Neural cell (in vitro differentiated cells): ENCODE measurements at regions not wholly inside any gene's neighbourhood (a gene's known extent, or its start where the extent isn't known, plus 50 kb on each side); places are given as distances from the start of the nearest gene placed in this dataset.

Experiments
- H2AFZ ChIP-seq: fragments of 200-600, 300-800 bp; sonication (generic), shearing (Covaris generic); 2 replicates; pipeline ENCODE4 v1.6.0; 2014; ENCODE audit warnings: low read depth, mild to moderate bottlenecking, antibody characterized with exemption, low read length, moderate library complexity
- H3F3A ChIP-seq: fragments of 200-600 bp; shearing (Covaris generic); 2 replicates; pipeline ENCODE4 v1.6.1; 2016; ENCODE audit warnings: mild to moderate bottlenecking, moderate library complexity, mixed read lengths, antibody characterized with exemption, low read length; ENCODE audit not compliant: insufficient read depth, poor library complexity, severe bottlenecking
- H3K27ac ChIP-seq: fragments of 200-600, 300-800 bp; sonication (generic), shearing (Covaris generic); 2 replicates; pipeline ENCODE4 v1.5.1; 2014; ENCODE audit warnings: mild to moderate bottlenecking, low read length, moderate library complexity
- H3K27me3 ChIP-seq: fragments of 300-800, 200-600 bp; sonication (generic), shearing (Covaris generic); 2 replicates; pipeline ENCODE4 v1.6.0; 2014; ENCODE audit warnings: mild to moderate bottlenecking, low read depth, low read length, moderate library complexity; ENCODE audit not compliant: insufficient read depth
- H3K36me3 ChIP-seq: fragments of 300-800, 200-600 bp; sonication (generic), shearing (Covaris generic); 2 replicates; pipeline ENCODE4 v1.5.1; 2014; ENCODE audit warnings: mild to moderate bottlenecking, antibody characterized with exemption, low read length, moderate library complexity; ENCODE audit not compliant: insufficient read depth
- H3K4me2 ChIP-seq: fragments of 300-800, 200-600 bp; sonication (generic), shearing (Covaris generic); 2 replicates; pipeline ENCODE4 v1.6.0; 2014; ENCODE audit warnings: mild to moderate bottlenecking, low read length
- H3K4me3 ChIP-seq: fragments of 300-800, 200-600 bp; sonication (generic), shearing (Covaris generic); 2 replicates; pipeline ENCODE4 v1.5.1; 2014; ENCODE audit warnings: mild to moderate bottlenecking, low read length, moderate library complexity
- H3K79me2 ChIP-seq: fragments of 200-600 bp; shearing (Covaris generic); replicated peaks from 2 replicates; pipeline ENCODE4 v1.6.0; 2014; ENCODE audit warnings: mild to moderate bottlenecking, low read length, moderate library complexity; ENCODE audit not compliant: insufficient read depth
- H3K9ac ChIP-seq: fragments of 300-800, 200-600 bp; sonication (generic), shearing (Covaris generic); 2 replicates; pipeline ENCODE4 v1.6.1; 2016; ENCODE audit warnings: mild to moderate bottlenecking, low read length, mixed read lengths
- H3K9me2 ChIP-seq: fragments of 200-600 bp; shearing (Covaris generic); 2 replicates; pipeline ENCODE4 v1.6.1; 2016; ENCODE audit warnings: mild to moderate bottlenecking, low read length, mixed read lengths; ENCODE audit not compliant: insufficient read depth
- H3K9me3 ChIP-seq: fragments of 200-600, 300-800 bp; sonication (generic), shearing (Covaris generic); 2 replicates; pipeline ENCODE4 v1.6.1; 2016; ENCODE audit warnings: mild to moderate bottlenecking, mixed run types, low read length, moderate library complexity, mixed read lengths
- H4K20me1 ChIP-seq: fragments of 200-600 bp; shearing (Covaris generic); 2 replicates; pipeline ENCODE4 v1.6.1; 2016; ENCODE audit warnings: mild to moderate bottlenecking, mixed run types; ENCODE audit not compliant: insufficient read depth
- CTCF ChIP-seq: fragments of 450-650 bp; IDR thresholded peaks from 2 replicates; pipeline ENCODE4 v1.5.1; 2014; ENCODE audit warnings: antibody characterized with exemption, mild to moderate bottlenecking, moderate library complexity; ENCODE audit not compliant: poor library complexity, severe bottlenecking
- EP300 ChIP-seq: fragments of 450-650 bp; conservative IDR thresholded peaks from 2 replicates; pipeline ENCODE4 v1.6.1; 2014; ENCODE audit warnings: antibody characterized with exemption, mild to moderate bottlenecking, moderate library complexity; ENCODE audit not compliant: poor library complexity, severe bottlenecking
- EZH2 ChIP-seq: fragments of 200-600, 300-800 bp; shearing (Covaris generic), sonication (generic); IDR thresholded peaks from 2 replicates; pipeline ENCODE4 v1.6.1; 2014; ENCODE audit warnings: antibody characterized with exemption, low read length, borderline replicate concordance, mild to moderate bottlenecking; ENCODE audit not compliant: insufficient read depth, poor library complexity, severe bottlenecking
- MXI1 ChIP-seq: fragments of 450-650 bp; conservative IDR thresholded peaks from 2 replicates; pipeline ENCODE4 v1.6.1; 2014; ENCODE audit warnings: antibody characterized with exemption, mild to moderate bottlenecking; ENCODE audit not compliant: poor library complexity, severe bottlenecking
- POLR2AphosphoS5 ChIP-seq: IDR thresholded peaks from 2 replicates; pipeline ENCODE4 v1.6.1; 2012
- RAD21 ChIP-seq: fragments of 450-650 bp; conservative IDR thresholded peaks from 2 replicates; pipeline ENCODE4 v1.6.1; 2014; ENCODE audit warnings: antibody characterized with exemption, mild to moderate bottlenecking, moderate library complexity
- REST ChIP-seq: IDR thresholded peaks from 2 replicates; pipeline ENCODE4 v1.6.1; 2012; ENCODE audit warnings: borderline replicate concordance
- SMC3 ChIP-seq: fragments of 450-650 bp; conservative IDR thresholded peaks from 2 replicates; pipeline ENCODE4 v1.6.1; 2014; ENCODE audit warnings: antibody characterized with exemption, mild to moderate bottlenecking, moderate library complexity; ENCODE audit not compliant: poor library complexity
- TAF1 ChIP-seq: IDR thresholded peaks from 2 replicates; pipeline ENCODE4 v1.6.1; 2012; ENCODE audit warnings: low read depth

- H3K79me2 ChIP-seq: no peaks in the 10 kb centered on the region
- H3K9ac ChIP-seq: no peak overlapping the region
- no peaks in the 10 kb centered on the region for H3K36me3 ChIP-seq
- no peaks in the 10 kb centered on the region for H3F3A ChIP-seq
- H3K27me3 ChIP-seq: no peaks in the 10 kb centered on the region
- no peak overlapping the region for H3K27ac ChIP-seq
- TF ChIP-seq RAD21 (no peak), SMC3 (no peak), TAF1 (no peak), REST (no peak), EZH2 (no peak), POLR2AphosphoS5 (no peak), MXI1 (no peak), CTCF (no peak), EP300 (no peak)
- H3K9me2 ChIP-seq: no peaks in the 10 kb centered on the region
- H2AFZ ChIP-seq: no peak overlapping the region
- H3K9me3 ChIP-seq: no peaks in the 10 kb centered on the region
- no peaks in the 10 kb centered on the region for H4K20me1 ChIP-seq
- no peak overlapping the region for H3K4me3 ChIP-seq
- no peak overlapping the region for H3K4me2 ChIP-seq
These were observed 106.0 kb downstream of the EDN3 start for GRCh38 chr20:59406446-59406845.

GRCh38 chr20:59411170-59411569 is 110.8 kb downstream of the EDN3 start:
- Histone ChIP-seq H3K4me3 (no peak overlapping the region), H3K4me2 (no peak overlapping the region), H3K9me2 (no peaks in the 10 kb centered on the region), H3K9me3 (no peaks in the 10 kb centered on the region), H3K79me2 (no peaks in the 10 kb centered on the region), H3K27ac (no peak overlapping the region), H3K9ac (no peak overlapping the region), H3F3A (no peaks in the 10 kb centered on the region), H3K36me3 (no peaks in the 10 kb centered on the region), H4K20me1 (no peaks in the 10 kb centered on the region), H2AFZ (no peak overlapping the region), H3K27me3 (no peaks in the 10 kb centered on the region)
- TF ChIP-seq MXI1: no peak
- no peak for TF ChIP-seq SMC3
- TF ChIP-seq RAD21: no peak
- TF ChIP-seq CTCF: no peak
- no peak for TF ChIP-seq EP300
- no peak for TF ChIP-seq POLR2AphosphoS5
- no peak for TF ChIP-seq TAF1
- TF ChIP-seq REST: no peak
- TF ChIP-seq EZH2: no peak
